KOPT-K1 (cell line): ENCODE measurements at regions not wholly inside any gene's neighbourhood (a gene's known extent, or its start where the extent isn't known, plus 50 kb on each side); places are given as distances from the start of the nearest gene placed in this dataset.

Source experiments
- H3K27ac ChIP-seq: fragments of 200-600 bp; sonication (generic); 2 replicates; pipeline ENCODE4 v1.5.1; 2016; ENCODE audit warnings: antibody characterized with exemption, mild to moderate bottlenecking, low read depth, low read length; ENCODE audit not compliant: poor library complexity, severe bottlenecking
- H3K36me3 ChIP-seq: fragments of 200-600 bp; sonication (generic); 2 replicates; pipeline ENCODE4 v1.5.1; 2017; ENCODE audit warnings: antibody characterized with exemption, mild to moderate bottlenecking, low read length, moderate library complexity; ENCODE audit not compliant: insufficient read depth
- H3K9me3 ChIP-seq: fragments of 200-600 bp; sonication (generic); 2 replicates; pipeline ENCODE4 v1.5.1; 2017; ENCODE audit warnings: antibody characterized with exemption, low read length, mild to moderate bottlenecking; ENCODE audit not compliant: insufficient read depth, poor library complexity, severe bottlenecking

GRCh38 chr6:90356012-90356421, 59.4 kb upstream of the BACH2 start:
- H3K9me3 ChIP-seq, result no peaks in the 10 kb centered on the region
- no peak overlapping the region for H3K27ac ChIP-seq
- H3K36me3 ChIP-seq, result no peaks in the 10 kb centered on the region

GRCh38 chr6:90354961-90355360, 58.3 kb upstream of the BACH2 start:
- no peak overlapping the region for H3K27ac ChIP-seq
- H3K36me3 ChIP-seq, result no peaks in the 10 kb centered on the region
- no peaks in the 10 kb centered on the region for H3K9me3 ChIP-seq

DNA sequence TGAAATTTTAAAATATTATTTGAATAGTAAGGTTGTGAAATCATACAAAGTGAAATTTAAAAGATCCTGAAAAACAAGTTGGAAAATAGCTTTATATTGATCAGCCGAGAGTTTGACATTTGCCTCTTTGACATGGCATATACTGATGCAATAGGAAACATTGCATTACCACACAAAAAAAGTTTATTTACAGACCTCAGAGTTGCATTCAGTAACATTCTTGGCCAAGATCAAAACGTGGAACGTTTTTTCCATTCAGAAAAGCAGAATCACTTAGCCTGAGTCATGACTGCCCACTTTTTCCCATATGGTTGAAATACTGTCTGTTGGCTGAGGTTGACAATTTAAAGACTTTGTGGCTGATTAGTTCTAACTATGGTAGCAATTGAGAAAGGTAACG, 55.1 kb upstream of the BACH2 start:
- peak overlapping the region; percentile 67 for H3K27ac ChIP-seq
- H3K9me3 ChIP-seq, result no peaks in the 10 kb centered on the region
- H3K36me3 ChIP-seq, result no peaks in the 10 kb centered on the region

- peak overlapping the region; percentile 67 for H3K27ac ChIP-seq
- no peaks in the 10 kb centered on the region for H3K9me3 ChIP-seq
Observed at GRCh38 chr6:90350689-90351554, 54.3 kb upstream of the BACH2 start.

DNA sequence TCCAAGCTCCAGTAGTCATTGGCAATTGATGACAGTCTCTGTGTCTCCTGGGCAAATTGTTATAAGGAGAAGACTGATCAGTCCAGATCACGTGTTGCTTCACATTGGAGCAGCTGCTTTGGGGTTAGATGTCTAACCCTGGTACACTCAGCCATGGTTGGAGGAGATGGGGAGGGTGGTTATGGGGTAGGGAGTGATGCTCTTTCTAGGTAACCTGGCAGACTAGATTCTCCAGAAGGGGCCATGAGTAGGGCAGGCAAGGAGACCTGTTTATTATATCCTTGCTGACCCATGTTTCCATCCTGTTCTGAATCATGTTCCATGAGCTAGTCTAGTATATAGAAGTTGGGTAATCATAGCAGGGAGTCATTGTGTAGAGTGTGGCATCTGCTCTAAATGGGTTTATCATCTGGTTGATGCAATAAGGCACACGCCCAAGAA, 50.8 kb upstream of the BACH2 start:
- Histone ChIP-seq H3K9me3 (no peaks in the 10 kb centered on the region), H3K27ac (no peak overlapping the region), H3K36me3 (no peaks in the 10 kb centered on the region)

More at GRCh38 chr6:90350689-90351554, 54.3 kb upstream of the BACH2 start:
- H3K36me3 ChIP-seq, result no peaks in the 10 kb centered on the region

DNA sequence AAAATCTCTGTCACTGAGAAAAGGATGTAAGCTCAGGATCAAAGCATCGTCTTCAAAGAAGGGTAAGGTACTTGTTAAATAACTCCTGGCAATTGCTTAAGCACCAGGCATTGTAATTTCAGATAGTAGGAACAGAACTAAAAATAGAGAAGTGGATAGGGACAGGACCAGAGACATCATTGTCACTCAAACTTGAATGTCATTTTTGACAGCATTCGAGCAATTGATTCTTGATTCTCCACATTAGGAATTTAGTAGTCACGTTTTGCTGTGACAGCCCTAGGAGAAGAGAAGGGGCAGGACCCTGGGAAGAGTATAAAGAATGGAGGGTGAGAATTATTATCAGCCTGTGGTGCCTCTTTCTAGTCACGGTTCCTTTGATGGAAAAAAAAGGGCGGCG, 50.1 kb upstream of the BACH2 start:
- no peak overlapping the region for H3K27ac ChIP-seq
- H3K36me3 ChIP-seq, result no peaks in the 10 kb centered on the region
- no peaks in the 10 kb centered on the region for H3K9me3 ChIP-seq
